K562 (cell line): ENCODE measurements at regions not wholly inside any gene's neighbourhood (a gene's known extent, or its start where the extent isn't known, plus 50 kb on each side); places are given as distances from the start of the nearest gene placed in this dataset.

Experiments used
- ATAC-seq: fragments of 200-7000 bp; cut with Tn5 transposase; 3 replicates; pipeline ENCODE4 v1.9.1; 2020; ENCODE audit warnings: moderate library complexity
- BruUV-seq: library from RNA; stranded (reverse); fragments of 400-500 nt; replicated peaks from 2 replicates; lab custom pipeline; 2021; lab: Mats Ljungman, UMichigan
- CTCF ChIA-PET: fragments of 300-600 bp; formaldehyde crosslinking; extraction: SDS; loops from one replicate; lab custom pipeline; 2021; ENCODE audit warnings: low intra/inter-chr PET ratio; lab: Yijun Ruan, JAX
- POLR2A ChIA-PET: fragments of 300-600, 350-650 bp; sonication (Branson Sonifier 250); formaldehyde crosslinking; extraction: SDS; loops from one replicate; lab custom pipeline; 2021; ENCODE audit warnings: antibody characterized with exemption, inconsistent platforms; lab: Yijun Ruan, JAX
- DNase-seq, 4 experiments: peaks; one replicate each; pipeline versions ENCODE4 v3.0.0 to v3.0.0-alpha.2; 2011 to 2018; ENCODE audit warnings: low spot score in 3 of 4, mixed read lengths in 3 of 4; ENCODE audit errors: extremely low read depth in 1 of 4
- FAIRE-seq: peaks from 2 replicates; lab custom pipeline; 2011; peaks lifted over from hg19 to GRCh38; lab: Jason Lieb, UNC
- H2AFZ ChIP-seq: 2 replicates; pipeline ENCODE4 v1.6.0; 2011; ENCODE audit warnings: low read depth, low read length, control low read depth, inconsistent platforms
- H3K27ac ChIP-seq: fragments of 200-600 bp; 3 replicates; pipeline ENCODE4 v1.8.0; 2011; ENCODE audit warnings: low read depth, mild to moderate bottlenecking, control low read depth, inconsistent platforms, low read length, moderate library complexity, mixed read lengths; ENCODE audit errors: extremely low read depth
- H3K27me3 ChIP-seq, 2 experiments: fragments of 300-600 bp in 1 of 2; 2 replicates in 1 of 2; 3 replicates in 1 of 2; pipeline versions ENCODE4 v1.6.0 to v1.8.0; 2011; ENCODE audit warnings: inconsistent platforms in 2 of 2, low read length in 2 of 2, mild to moderate bottlenecking in 1 of 2, mixed read lengths in 1 of 2, moderate library complexity in 1 of 2; ENCODE audit not compliant: control insufficient read depth in 2 of 2, insufficient read depth in 2 of 2
- H3K36me3 ChIP-seq: fragments of 300-600 bp; 3 replicates; pipeline ENCODE4 v1.8.0; 2011; ENCODE audit warnings: mild to moderate bottlenecking, low read length, inconsistent platforms; ENCODE audit not compliant: control insufficient read depth, insufficient read depth
- H3K4me1 ChIP-seq, 2 experiments: fragments of 200-600 bp in 1 of 2; replicated peaks in 1 of 2; 2 replicates in 1 of 2; 3 replicates in 1 of 2; pipeline versions ENCODE4 v1.5.1 to v1.8.0; 2011; ENCODE audit warnings: inconsistent platforms in 2 of 2, low read length in 2 of 2, mild to moderate bottlenecking in 1 of 2, mixed read lengths in 1 of 2, moderate library complexity in 1 of 2; ENCODE audit not compliant: control insufficient read depth in 2 of 2, insufficient read depth in 2 of 2
- H3K4me2 ChIP-seq: 2 replicates; pipeline ENCODE4 v1.6.1; 2011; ENCODE audit warnings: low read length, control low read depth, inconsistent platforms, mixed read lengths; ENCODE audit not compliant: insufficient read depth
- H3K4me3 ChIP-seq: fragments of 200-600 bp; sonication (generic), shearing (Covaris generic); 2 replicates; pipeline ENCODE4 v1.5.1; 2016; ENCODE audit warnings: control low read depth, inconsistent platforms
- H3K79me2 ChIP-seq: fragments of 200-600 bp; 3 replicates; pipeline ENCODE4 v1.8.0; 2011; ENCODE audit warnings: low read length, inconsistent platforms; ENCODE audit not compliant: control insufficient read depth, insufficient read depth
- H3K9ac ChIP-seq, 2 experiments: 2 replicates each; pipeline versions ENCODE4 v1.6.0 to v1.6.1; 2011; ENCODE audit warnings: low read depth in 2 of 2, low read length in 2 of 2, control low read depth in 1 of 2, inconsistent platforms in 1 of 2, mild to moderate bottlenecking in 1 of 2, mixed read lengths in 1 of 2; ENCODE audit not compliant: insufficient read depth in 1 of 2
- H3K9me1 ChIP-seq: one replicate; pipeline ENCODE4 v1.6.0; 2011; ENCODE audit warnings: inconsistent platforms, mild to moderate bottlenecking, low read length, moderate library complexity; ENCODE audit not compliant: control insufficient read depth, insufficient read depth
- H3K9me3 ChIP-seq: replicated peaks from 2 replicates; pipeline ENCODE4 v1.5.1; 2011; ENCODE audit warnings: low read depth, low read length, inconsistent platforms; ENCODE audit not compliant: control insufficient read depth, insufficient read depth
- H4K20me1 ChIP-seq: replicated peaks from 2 replicates; pipeline ENCODE4 v1.6.1; 2011; ENCODE audit warnings: low read length, inconsistent platforms, mixed read lengths; ENCODE audit not compliant: control insufficient read depth, insufficient read depth
- AFF4 ChIP-seq: sonication (generic); formaldehyde crosslinking; IDR thresholded peaks from 2 replicates; pipeline ENCODE4 v1.8.0; 2023; ENCODE audit warnings: mild to moderate bottlenecking, missing genetic modification reagents
- ETS1 ChIP-seq: conservative IDR thresholded peaks from 2 replicates; pipeline ENCODE4 v1.6.1; 2011; ENCODE audit warnings: low read depth, mild to moderate bottlenecking, low read length; ENCODE audit not compliant: control insufficient read depth
- FUS ChIP-seq: fragments of 200-400 bp; formaldehyde crosslinking; optimal IDR thresholded peaks from 2 replicates; pipeline ENCODE3; 2017; ENCODE audit warnings: low read depth, low read length
- HSF4 ChIP-seq: fragments of 250-450 bp; sonication (Bioruptor Pico); IDR thresholded peaks from 2 replicates; pipeline ENCODE4 v2.1.2; 2022; ENCODE audit warnings: mild to moderate bottlenecking, moderate library complexity, borderline replicate concordance
- NELFE ChIP-seq: IDR thresholded peaks from 2 replicates; pipeline ENCODE4 v1.6.1; 2011; ENCODE audit warnings: mild to moderate bottlenecking; ENCODE audit not compliant: insufficient read depth, insufficient read length
- PURB ChIP-seq: sonication (generic); formaldehyde crosslinking; IDR thresholded peaks from 2 replicates; pipeline ENCODE4 v1.9.0; 2021; ENCODE audit warnings: low read depth, mild to moderate bottlenecking, missing genetic modification reagents
- RBBP5 ChIP-seq: fragments of 200-600 bp; sonication (generic); IDR thresholded peaks from 2 replicates; pipeline ENCODE4 v1.6.1; 2012; ENCODE audit warnings: borderline replicate concordance, mild to moderate bottlenecking, low read length, control low read depth, inconsistent platforms; ENCODE audit not compliant: insufficient read depth, poor library complexity, severe bottlenecking
- ZNF197 ChIP-seq: fragments of 200-800 bp; sonication (Bioruptor generic); IDR thresholded peaks from 2 replicates; pipeline ENCODE4 v1.6.1; 2016; ENCODE audit warnings: low read depth, missing genetic modification characterization, missing compliant biosample characterization
- ZNF57 ChIP-seq: fragments of 450-650 bp; formaldehyde crosslinking; IDR thresholded peaks from 2 replicates; pipeline ENCODE4 v1.4.0; 2020; ENCODE audit warnings: mild to moderate bottlenecking, moderate library complexity
- WGBS: fragments of 100-300 bp; shearing (Covaris generic); methylation state at CpG from one replicate; pipeline ENCODE4 v1.1.6; 2016; ENCODE audit warnings: low coverage, mixed read lengths; ENCODE audit not compliant: insufficient coverage; ENCODE audit errors: missing lambda C conversion rate; 5-methylcytosine and 5-hydroxymethylcytosine counted together
- in situ Hi-C: fragments of 300-500 bp; cut with MboI; formaldehyde crosslinking; loops from 4 replicates; pipeline ENCODE4 v1.15.0; 2018; ENCODE audit warnings: inconsistent platforms, mixed read lengths
- intact Hi-C: fragments of 100-400 bp; cut with micrococcal nuclease; formaldehyde crosslinking; loops from 2 replicates; pipeline ENCODE4 v1.14.2; 2022
- TF ChIP-seq, protein P1 (sequence below): IDR thresholded peaks from 2 replicates; pipeline ENCODE4 v1.6.1; 2014; ENCODE audit warnings: antibody characterized with exemption

DNA sequence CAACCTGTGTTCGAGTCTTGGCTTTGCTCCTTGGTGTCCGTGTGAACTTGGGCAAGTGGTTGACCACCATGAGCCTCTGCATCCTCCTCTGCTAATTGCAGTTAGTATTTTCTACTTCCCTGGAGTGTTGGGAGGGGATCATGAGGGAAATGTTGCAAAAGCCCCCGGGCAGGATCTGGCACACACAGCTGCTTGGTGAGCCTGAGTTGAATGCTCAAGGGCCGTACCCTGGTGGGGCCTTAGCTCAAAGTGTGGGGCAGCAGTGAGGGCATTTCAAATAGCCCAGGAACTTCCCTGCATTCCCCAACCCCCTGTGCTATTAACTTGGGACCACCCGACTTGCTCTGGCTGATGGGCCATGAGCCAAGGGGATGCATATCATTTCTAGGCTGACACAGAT is 94.9 kb upstream of the SLC6A11 start:
- POLR2A ChIA-PET, result interaction anchor here (0.6 kb wide), 1 partner anchor 18 kb away, joined by 3 read pairs; no protein-coding TSS in a partner anchor
- Histone ChIP-seq H3K36me3 (no peaks in the 10 kb centered on the region), H2AFZ (no peak overlapping the region), H3K27me3 (peaks cover 4 to 18% of the 10 kb centered on the region in 2 experiments; a peak in 3 of 5 replicates), H3K9ac (no peak overlapping the region), H3K9me3 (no peaks in the 10 kb centered on the region), H3K4me3 (no peak overlapping the region), H3K9me1 (no peaks in the 10 kb centered on the region), H3K4me1 (no peaks in the 10 kb centered on the region; a peak in 1 of 5 replicates), H4K20me1 (no peaks in the 10 kb centered on the region; the same call in 1 of the 2 replicates), H3K27ac (no peak overlapping the region), H3K79me2 (no peaks in the 10 kb centered on the region), H3K4me2 (no peak overlapping the region)
- CTCF ChIA-PET, result no interaction called here
- FAIRE-seq (no peak), ATAC-seq (no peak), DNase-seq (no peak)
- WGBS, result 1% methylated on average over 5 of the region's 5 CpGs
- intact Hi-C loops, result no loop called here
- BruUV-seq, result no TSS peak
- in situ Hi-C loops, result no loop called here
- TF ChIP-seq AFF4 (CRISPR knock-in tag), result no peak
- no peak for TF ChIP-seq FUS
- TF ChIP-seq, protein P1, sequence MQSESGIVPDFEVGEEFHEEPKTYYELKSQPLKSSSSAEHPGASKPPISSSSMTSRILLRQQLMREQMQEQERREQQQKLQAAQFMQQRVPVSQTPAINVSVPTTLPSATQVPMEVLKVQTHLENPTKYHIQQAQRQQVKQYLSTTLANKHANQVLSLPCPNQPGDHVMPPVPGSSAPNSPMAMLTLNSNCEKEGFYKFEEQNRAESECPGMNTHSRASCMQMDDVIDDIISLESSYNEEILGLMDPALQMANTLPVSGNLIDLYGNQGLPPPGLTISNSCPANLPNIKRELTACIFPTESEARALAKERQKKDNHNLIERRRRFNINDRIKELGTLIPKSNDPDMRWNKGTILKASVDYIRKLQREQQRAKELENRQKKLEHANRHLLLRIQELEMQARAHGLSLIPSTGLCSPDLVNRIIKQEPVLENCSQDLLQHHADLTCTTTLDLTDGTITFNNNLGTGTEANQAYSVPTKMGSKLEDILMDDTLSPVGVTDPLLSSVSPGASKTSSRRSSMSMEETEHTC, result no peak
- TF ChIP-seq ZNF197 (CRISPR knock-in tag), result no peak
- no peak for TF ChIP-seq HSF4 (CRISPR knock-in tag)
- no peak for TF ChIP-seq ZNF57 (CRISPR knock-in tag)
- TF ChIP-seq RBBP5, result no peak
- TF ChIP-seq PURB (CRISPR knock-in tag), result no peak
- no peak for TF ChIP-seq NELFE
- no peak for TF ChIP-seq ETS1
